ENCODE measurements at regions not wholly inside any gene's neighbourhood (a gene's known extent, or its start where the extent isn't known, plus 50 kb on each side); places are given as distances from the start of the nearest gene placed in this dataset.

DNA sequence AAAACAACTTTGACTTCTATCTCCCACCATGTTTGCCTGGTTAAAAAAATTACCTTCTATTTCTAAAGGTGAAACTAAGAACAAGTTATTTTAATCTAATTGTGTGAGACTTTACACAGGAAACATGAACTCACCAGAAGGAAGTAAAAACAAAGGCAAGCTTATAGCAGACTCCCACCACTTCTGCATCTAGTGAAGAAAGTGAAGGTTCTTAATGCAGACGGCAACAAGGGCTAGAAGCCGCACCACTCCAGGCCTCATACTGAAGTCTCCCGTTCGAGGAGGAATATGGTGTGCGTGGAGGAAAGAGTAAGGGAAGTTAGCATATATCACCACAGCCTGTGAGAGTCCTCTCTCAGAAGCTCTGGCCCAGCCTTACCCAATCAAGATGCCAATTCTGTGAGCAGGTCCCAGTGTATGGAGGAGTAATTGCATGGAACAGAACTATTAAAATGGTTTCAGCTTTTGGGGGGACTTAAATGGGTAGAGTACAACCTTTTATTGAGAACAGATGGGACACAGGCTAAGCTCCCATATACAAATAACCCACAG, 958.7 kb downstream of the BCL11A start:
- Histone ChIP-seq H3K4me2 (ENCODE audit: low read depth, low read length) (peak overlapping the region; percentile 46), H2AFZ (ENCODE audit: low read length) (no peak overlapping the region)

DNA sequence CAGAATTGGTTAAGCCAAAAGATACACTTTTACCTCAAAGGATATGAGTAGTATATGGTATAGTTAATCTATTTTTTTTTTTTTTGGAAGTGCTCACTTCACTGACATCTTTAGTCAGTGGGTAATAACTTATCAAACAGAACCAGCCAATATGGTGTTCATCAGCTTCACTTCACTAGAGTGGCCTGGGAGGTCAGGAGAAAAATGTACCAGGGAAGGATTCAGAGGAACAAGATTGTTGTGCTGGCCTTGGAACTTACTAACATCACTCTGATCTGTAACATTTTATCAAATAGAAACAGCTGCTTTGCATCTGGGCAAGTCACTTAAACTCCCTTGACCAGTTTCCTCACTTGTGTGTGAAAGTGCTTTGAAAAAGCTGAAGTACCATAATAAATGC, 962.7 kb downstream of the BCL11A start:
- H3K4me3 ChIP-seq (ENCODE audit: low read length), result no peak overlapping the region
- H3K36me3 ChIP-seq (replicated peaks; ENCODE audit: insufficient read depth, low read length), result no peaks in the 10 kb centered on the region
- no peak for TF ChIP-seq EZH2 (optimal IDR thresholded peaks at IDR 0.05; ENCODE audit: low read depth, low read length)
- TF ChIP-seq, protein P1, sequence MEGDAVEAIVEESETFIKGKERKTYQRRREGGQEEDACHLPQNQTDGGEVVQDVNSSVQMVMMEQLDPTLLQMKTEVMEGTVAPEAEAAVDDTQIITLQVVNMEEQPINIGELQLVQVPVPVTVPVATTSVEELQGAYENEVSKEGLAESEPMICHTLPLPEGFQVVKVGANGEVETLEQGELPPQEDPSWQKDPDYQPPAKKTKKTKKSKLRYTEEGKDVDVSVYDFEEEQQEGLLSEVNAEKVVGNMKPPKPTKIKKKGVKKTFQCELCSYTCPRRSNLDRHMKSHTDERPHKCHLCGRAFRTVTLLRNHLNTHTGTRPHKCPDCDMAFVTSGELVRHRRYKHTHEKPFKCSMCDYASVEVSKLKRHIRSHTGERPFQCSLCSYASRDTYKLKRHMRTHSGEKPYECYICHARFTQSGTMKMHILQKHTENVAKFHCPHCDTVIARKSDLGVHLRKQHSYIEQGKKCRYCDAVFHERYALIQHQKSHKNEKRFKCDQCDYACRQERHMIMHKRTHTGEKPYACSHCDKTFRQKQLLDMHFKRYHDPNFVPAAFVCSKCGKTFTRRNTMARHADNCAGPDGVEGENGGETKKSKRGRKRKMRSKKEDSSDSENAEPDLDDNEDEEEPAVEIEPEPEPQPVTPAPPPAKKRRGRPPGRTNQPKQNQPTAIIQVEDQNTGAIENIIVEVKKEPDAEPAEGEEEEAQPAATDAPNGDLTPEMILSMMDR (IDR thresholded peaks at IDR 0.05; ENCODE audit: low read length), result no peak
- TF ChIP-seq EZH2phosphoT487 (IDR thresholded peaks at IDR 0.05; ENCODE audit: low read length), result no peak
- no peak for DNase-seq
- no peaks in the 10 kb centered on the region for H3K27me3 ChIP-seq (replicated peaks; ENCODE audit: insufficient read depth, low read length)
- H3K79me2 ChIP-seq (ENCODE audit: low read length), result no peaks in the 10 kb centered on the region
- no peak overlapping the region for H3K9ac ChIP-seq (ENCODE audit: low read length)
- no peaks in the 10 kb centered on the region for H3K9me2 ChIP-seq (replicated peaks; ENCODE audit: insufficient read depth, low read length)
- H3K4me2 ChIP-seq (ENCODE audit: low read depth, low read length), result no peak overlapping the region
- H3K9me3 ChIP-seq (replicated peaks; ENCODE audit: insufficient read depth, low read length), result no peaks in the 10 kb centered on the region
- H4K20me1 ChIP-seq (ENCODE audit: insufficient read depth, low read length), result no peaks in the 10 kb centered on the region
- H3K27ac ChIP-seq (ENCODE audit: low read length), result no peak overlapping the region
- peaks cover 16% of the 10 kb centered on the region for H3K4me1 ChIP-seq (ENCODE audit: low read length)
- H2AFZ ChIP-seq (ENCODE audit: low read length), result no peak overlapping the region
- H3F3A ChIP-seq (ENCODE audit: insufficient read depth, low read length), result no peaks in the 10 kb centered on the region

More for the DNA sequence above, 958.7 kb downstream of the BCL11A start:
- Histone ChIP-seq H3K4me3 (ENCODE audit: low read length) (0 out of 2 replicates have a peak overlapping the region, but pooled peaks have one; percentile 5), H3F3A (ENCODE audit: insufficient read depth, low read length) (no peaks in the 10 kb centered on the region), H3K4me1 (ENCODE audit: low read length) (peaks cover 16% of the 10 kb centered on the region), H3K27me3 (replicated peaks; ENCODE audit: insufficient read depth, low read length) (no peaks in the 10 kb centered on the region), H3K9me2 (replicated peaks; ENCODE audit: insufficient read depth, low read length) (no peaks in the 10 kb centered on the region), H3K27ac (ENCODE audit: low read length) (no peak overlapping the region), H3K36me3 (replicated peaks; ENCODE audit: insufficient read depth, low read length) (no peaks in the 10 kb centered on the region), H4K20me1 (ENCODE audit: insufficient read depth, low read length) (no peaks in the 10 kb centered on the region), H3K9me3 (replicated peaks; ENCODE audit: insufficient read depth, low read length) (no peaks in the 10 kb centered on the region), H3K9ac (ENCODE audit: low read length) (no peak overlapping the region), H3K79me2 (ENCODE audit: low read length) (no peaks in the 10 kb centered on the region)
- TF ChIP-seq EZH2phosphoT487 (IDR thresholded peaks at IDR 0.05; ENCODE audit: low read length), result no peak
- no peak for TF ChIP-seq EZH2 (optimal IDR thresholded peaks at IDR 0.05; ENCODE audit: low read depth, low read length)
- TF ChIP-seq, protein P1 (IDR thresholded peaks at IDR 0.05; ENCODE audit: low read length), result no peak
- peak; percentile 76 for DNase-seq

- H3K4me2 ChIP-seq (ENCODE audit: low read depth, low read length), result no peak overlapping the region
- H3K4me1 ChIP-seq (ENCODE audit: low read length), result peaks cover 10% of the 10 kb centered on the region
- H3K9me2 ChIP-seq (replicated peaks; ENCODE audit: insufficient read depth, low read length), result no peaks in the 10 kb centered on the region
- no peaks in the 10 kb centered on the region for H3K36me3 ChIP-seq (replicated peaks; ENCODE audit: insufficient read depth, low read length)
- no peaks in the 10 kb centered on the region for H4K20me1 ChIP-seq (ENCODE audit: insufficient read depth, low read length)
- H2AFZ ChIP-seq (ENCODE audit: low read length), result no peak overlapping the region
- no peaks in the 10 kb centered on the region for H3K27me3 ChIP-seq (replicated peaks; ENCODE audit: insufficient read depth, low read length)
- H3K27ac ChIP-seq (ENCODE audit: low read length), result no peak overlapping the region
- TF ChIP-seq EZH2 (optimal IDR thresholded peaks at IDR 0.05; ENCODE audit: low read depth, low read length) (no peak), EZH2phosphoT487 (IDR thresholded peaks at IDR 0.05; ENCODE audit: low read length) (no peak)
- TF ChIP-seq, protein P1 (IDR thresholded peaks at IDR 0.05; ENCODE audit: low read length), result no peak
- DNase-seq, result no peak
- no peak overlapping the region for H3K4me3 ChIP-seq (ENCODE audit: low read length)
- no peaks in the 10 kb centered on the region for H3K9me3 ChIP-seq (replicated peaks; ENCODE audit: insufficient read depth, low read length)
- no peaks in the 10 kb centered on the region for H3K79me2 ChIP-seq (ENCODE audit: low read length)
- H3K9ac ChIP-seq (ENCODE audit: low read length), result no peak overlapping the region
- H3F3A ChIP-seq (ENCODE audit: insufficient read depth, low read length), result no peaks in the 10 kb centered on the region
Observed at GRCh38 chr2:59589881-59590280, 963.6 kb downstream of the BCL11A start.

Data from MM.1S (cell line).